Chondrocyte (in vitro differentiated cells): ENCODE measurements at regions not wholly inside any gene's neighbourhood (a gene's known extent, or its start where the extent isn't known, plus 50 kb on each side); places are given as distances from the start of the nearest gene placed in this dataset.

ENCODE experiments used
- DNase-seq: peaks from one replicate; pipeline ENCODE4 v3.0.0; 2021; ENCODE audit warnings: mixed read lengths, low spot score
- H3K27ac Mint-ChIP-seq: one replicate; pipeline ENCODE4 v1.8.0; 2021; ENCODE audit warnings: mild to moderate bottlenecking, moderate library complexity, mixed read lengths; ENCODE audit not compliant: unreplicated experiment
- H3K27me3 Mint-ChIP-seq: 2 replicates; pipeline ENCODE4 v1.8.0; 2021; ENCODE audit warnings: low read depth, mixed read lengths
- H3K36me3 Mint-ChIP-seq: 2 replicates; pipeline ENCODE4 v1.8.0; 2021; ENCODE audit warnings: low read depth, mixed read lengths
- H3K4me1 Mint-ChIP-seq: 2 replicates; pipeline ENCODE4 v1.8.0; 2021; ENCODE audit warnings: low read depth, mild to moderate bottlenecking, mixed read lengths
- H3K4me3 Mint-ChIP-seq: one replicate; pipeline ENCODE4 v1.8.0; 2021; ENCODE audit warnings: mild to moderate bottlenecking, moderate library complexity, mixed read lengths; ENCODE audit not compliant: unreplicated experiment
- H3K9me3 Mint-ChIP-seq: 2 replicates; pipeline ENCODE4 v1.8.0; 2021; ENCODE audit warnings: low read depth, mixed read lengths
- CTCF ChIP-seq: fragments of 200-600 bp; sonication (generic); IDR thresholded peaks from 2 replicates; pipeline ENCODE4 v1.5.0; 2021; ENCODE audit warnings: antibody characterized with exemption, mild to moderate bottlenecking, moderate library complexity

GRCh38 chr3:81375921-81376320 lies 385.5 kb downstream of the GBE1 start:
- Mint-ChIP-seq H3K27ac (no peak overlapping the region), H3K4me3 (no peak overlapping the region), H3K4me1 (peaks cover 3% of the 10 kb centered on the region), H3K9me3 (peaks cover 3% of the 10 kb centered on the region), H3K36me3 (no peaks in the 10 kb centered on the region), H3K27me3 (no peaks in the 10 kb centered on the region)
- no peak for DNase-seq
- TF ChIP-seq CTCF = no peak

GRCh38 chr3:81364411-81364810 lies 397.0 kb downstream of the GBE1 start:
- no peak for TF ChIP-seq CTCF
- Mint-ChIP-seq H3K27ac (no peak overlapping the region), H3K4me3 (no peak overlapping the region), H3K4me1 (no peaks in the 10 kb centered on the region), H3K9me3 (peaks cover 12% of the 10 kb centered on the region), H3K36me3 (no peaks in the 10 kb centered on the region), H3K27me3 (no peaks in the 10 kb centered on the region)
- no peak for DNase-seq

- no peak for DNase-seq
- no peak overlapping the region for H3K4me3 Mint-ChIP-seq
- TF ChIP-seq CTCF = no peak
- peaks cover 12% of the 10 kb centered on the region for H3K9me3 Mint-ChIP-seq
- no peak overlapping the region for H3K27ac Mint-ChIP-seq
- no peaks in the 10 kb centered on the region for H3K4me1 Mint-ChIP-seq
- no peaks in the 10 kb centered on the region for H3K36me3 Mint-ChIP-seq
- H3K27me3 Mint-ChIP-seq = no peaks in the 10 kb centered on the region
These were observed 397.6 kb downstream of the GBE1 start for GRCh38 chr3:81363816-81364215.

DNA sequence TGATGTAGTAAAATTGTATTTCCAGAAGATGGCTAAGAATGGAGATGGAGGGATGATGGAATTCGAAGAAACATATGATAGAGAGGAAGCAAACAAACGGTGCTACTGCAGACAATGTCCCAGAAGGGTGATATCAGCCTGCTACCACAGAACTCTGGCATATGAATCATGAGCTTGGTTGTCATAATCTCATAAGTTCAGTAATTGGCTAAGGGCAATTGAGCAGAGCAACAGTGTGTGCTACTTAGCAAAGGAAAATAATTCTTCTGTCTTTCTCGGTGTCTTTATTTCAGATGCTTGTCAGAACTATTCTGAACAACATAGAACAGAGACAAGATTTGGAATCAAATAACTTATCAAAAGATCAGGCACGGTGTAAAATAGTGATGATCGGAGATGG lies 407.3 kb downstream of the GBE1 start:
- Mint-ChIP-seq H3K27ac (no peak overlapping the region), H3K4me1 (no peaks in the 10 kb centered on the region), H3K36me3 (no peaks in the 10 kb centered on the region), H3K27me3 (no peaks in the 10 kb centered on the region), H3K9me3 (peaks cover 6% of the 10 kb centered on the region), H3K4me3 (no peak overlapping the region)
- TF ChIP-seq CTCF = no peak
- DNase-seq = no peak

DNA sequence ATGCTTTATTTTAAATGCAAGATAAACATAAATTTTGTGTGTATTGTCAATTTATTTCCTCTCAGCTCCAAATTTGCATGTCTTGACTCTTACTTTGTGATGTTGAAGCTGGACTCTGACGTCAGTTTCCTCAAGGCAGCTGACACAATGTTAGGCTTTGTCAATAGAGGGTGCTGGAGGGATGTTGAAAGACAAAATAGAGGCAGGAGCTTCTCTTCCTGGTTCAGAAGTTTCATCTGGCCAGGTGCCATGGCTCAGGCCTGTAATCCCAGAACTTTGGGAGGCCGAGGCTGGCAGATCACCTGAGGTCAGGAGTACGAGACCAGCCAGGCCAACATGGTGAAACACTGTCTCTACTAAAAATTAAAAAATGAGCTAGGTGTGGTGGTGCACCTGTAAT lies 408.6 kb downstream of the GBE1 start:
- TF ChIP-seq CTCF = peak; percentile 58
- Mint-ChIP-seq H3K4me1 (no peaks in the 10 kb centered on the region), H3K4me3 (no peak overlapping the region), H3K36me3 (no peaks in the 10 kb centered on the region), H3K27ac (no peak overlapping the region), H3K27me3 (no peaks in the 10 kb centered on the region), H3K9me3 (peaks cover 6% of the 10 kb centered on the region)
- no peak for DNase-seq
